CD4-positive, alpha-beta T cell treated with Interleukin-17A for 1 hour (primary cell): ENCODE measurements at regions not wholly inside any gene's neighbourhood (a gene's known extent, or its start where the extent isn't known, plus 50 kb on each side); places are given as distances from the start of the nearest gene placed in this dataset.
"Not testable (repeated sequence)": the region's sequence is repeated elsewhere in the genome, so short reads cannot be mapped to it uniquely, and the experiment has no call there.

Source experiments
- DNase-seq: peaks from one replicate; pipeline ENCODE4 v3.0.0-alpha.2; 2020

DNA sequence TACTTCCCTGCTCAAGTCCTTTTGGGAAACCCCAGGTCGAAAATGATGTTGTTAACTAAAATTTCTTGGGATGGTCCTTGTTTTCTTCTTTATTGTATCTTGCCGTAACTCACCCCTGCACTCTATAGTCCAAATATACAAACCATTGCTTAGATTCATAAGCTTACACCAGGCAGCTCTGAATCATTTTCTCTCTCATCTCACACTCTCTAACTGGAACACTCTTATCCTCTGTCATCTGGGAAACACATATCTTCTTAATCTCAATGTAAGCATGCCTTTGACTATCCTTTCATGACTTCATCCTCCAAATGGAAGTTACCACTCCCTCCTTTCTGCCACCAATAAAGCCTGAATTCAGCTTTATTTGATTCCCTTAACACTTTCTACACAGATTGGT is 175.8 kb upstream of the ANK3 start:
- no peak for DNase-seq

- DNase-seq, result no peak
Measured at GRCh38 chr10:60564475-60564874, 174.8 kb upstream of the ANK3 start.

DNA sequence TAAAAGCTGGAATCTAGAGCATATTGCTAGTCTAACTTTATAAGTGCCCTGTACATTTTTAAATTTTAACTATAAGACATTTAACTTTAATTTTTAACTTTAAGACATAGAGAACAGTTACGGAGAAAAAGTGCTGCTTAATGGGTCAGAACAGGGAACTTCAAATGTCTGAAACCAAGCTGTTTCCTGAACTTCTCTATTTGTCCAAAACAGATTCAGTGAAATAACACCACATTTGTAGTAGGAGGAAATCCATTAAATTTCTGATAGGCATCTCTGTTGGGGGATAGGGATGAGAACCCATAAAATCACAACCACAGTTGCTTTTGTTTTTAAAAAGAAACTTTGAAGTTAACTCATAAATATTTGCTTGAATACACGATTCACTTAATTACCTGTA is 170.8 kb upstream of the ANK3 start:
- DNase-seq, result no peak

DNA sequence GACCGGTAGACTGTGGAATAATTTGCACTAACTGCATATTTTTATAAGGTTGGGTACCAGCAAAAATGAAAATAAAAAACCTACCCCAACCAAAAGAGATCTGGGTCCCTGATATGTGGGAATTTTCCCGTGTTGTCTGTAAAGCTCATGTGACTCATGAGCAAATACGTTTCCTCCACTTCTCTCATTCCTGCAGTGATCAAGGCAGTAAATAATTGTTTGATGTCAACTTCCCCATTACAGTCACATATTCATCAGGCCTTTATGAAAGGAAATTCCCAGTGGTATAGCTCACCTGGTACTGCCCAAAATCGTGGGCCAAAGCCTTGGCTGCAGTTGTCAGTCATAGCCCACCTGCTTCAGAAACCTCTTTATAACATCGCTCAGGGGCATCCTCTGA is 166.0 kb upstream of the ANK3 start:
- no peak for DNase-seq

- DNase-seq, result peak; percentile 34
Measured at GRCh38 chr10:60549686-60550085, 160.0 kb upstream of the ANK3 start.

- no peak for DNase-seq
Measured at GRCh38 chr10:60542657-60543056, 153.0 kb upstream of the ANK3 start.

DNA sequence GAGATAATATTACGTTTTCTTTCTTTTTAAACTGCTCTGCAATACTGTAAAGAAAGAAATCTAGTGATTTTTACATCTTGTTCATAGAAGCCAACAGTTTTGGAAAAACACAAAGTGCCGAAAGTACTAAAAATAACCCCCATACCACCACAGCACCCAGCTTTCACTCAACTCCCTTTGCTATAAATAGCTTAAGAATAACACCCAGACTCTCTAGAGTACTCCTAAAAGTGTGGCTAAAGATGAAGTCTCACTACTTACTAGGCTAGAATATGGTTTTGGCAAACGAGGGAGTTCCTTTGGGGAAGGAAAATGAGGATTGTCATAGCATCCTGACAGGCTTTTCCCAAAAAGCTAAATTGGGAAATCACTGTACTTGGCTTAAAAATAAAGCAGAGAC is 151.8 kb upstream of the ANK3 start:
- no peak for DNase-seq

- DNase-seq, result no peak
Measured at GRCh38 chr10:60537697-60538096, 148.0 kb upstream of the ANK3 start.

DNA sequence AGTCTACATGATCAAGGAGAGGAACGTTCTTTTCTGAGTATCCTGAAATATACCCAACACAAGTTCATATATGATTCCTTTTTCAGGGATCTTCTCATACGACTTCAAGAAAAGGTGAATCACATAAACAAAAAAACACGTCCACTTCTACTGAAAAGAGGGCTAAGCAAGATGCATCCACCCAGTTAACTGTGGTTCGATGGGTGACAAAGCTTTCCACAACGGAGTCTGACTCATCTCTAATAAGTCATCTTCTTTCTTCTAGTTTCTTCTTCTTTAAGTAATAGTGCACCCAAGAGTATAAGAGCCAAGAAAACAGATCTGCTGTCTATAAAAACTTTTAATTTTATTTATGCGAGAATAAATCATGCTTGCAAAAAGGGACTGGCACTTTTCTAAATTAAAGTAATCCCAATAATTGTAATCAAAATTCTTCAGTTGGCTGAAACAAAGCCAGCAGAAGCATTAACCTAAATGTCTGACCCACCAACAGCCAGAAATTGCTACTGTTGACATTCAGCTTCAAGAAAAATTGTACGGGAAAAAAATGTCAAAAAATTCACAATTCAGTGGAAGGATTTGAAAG is 146.9 kb upstream of the ANK3 start:
- no peak for DNase-seq

DNA sequence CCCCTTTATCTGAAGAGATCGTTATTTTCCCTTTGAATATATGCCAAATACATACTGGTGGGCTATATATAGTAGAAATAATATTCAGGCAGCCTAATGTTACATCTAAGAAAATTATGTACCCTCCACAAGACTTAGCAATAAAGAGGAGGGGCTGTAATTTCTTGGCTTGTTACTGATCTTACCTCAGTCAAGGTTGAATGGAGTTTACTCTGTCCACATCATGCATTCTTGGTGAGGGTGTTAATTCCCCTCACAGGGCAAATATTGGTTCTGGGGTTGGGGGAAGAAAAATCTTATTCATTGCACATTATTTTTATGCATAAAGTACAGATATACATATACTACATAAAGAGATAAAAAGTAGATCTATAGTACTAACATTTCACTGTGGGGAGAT is 145.8 kb upstream of the ANK3 start:
- DNase-seq, result no peak

- no peak for DNase-seq
Measured at GRCh38 chr10:60534761-60535389, 145.2 kb upstream of the ANK3 start.

- no peak for DNase-seq
Measured at GRCh38 chr10:60532696-60533468, 143.2 kb upstream of the ANK3 start.

- DNase-seq, result no peak
Measured at GRCh38 chr10:60531006-60531405, 141.3 kb upstream of the ANK3 start.

DNA sequence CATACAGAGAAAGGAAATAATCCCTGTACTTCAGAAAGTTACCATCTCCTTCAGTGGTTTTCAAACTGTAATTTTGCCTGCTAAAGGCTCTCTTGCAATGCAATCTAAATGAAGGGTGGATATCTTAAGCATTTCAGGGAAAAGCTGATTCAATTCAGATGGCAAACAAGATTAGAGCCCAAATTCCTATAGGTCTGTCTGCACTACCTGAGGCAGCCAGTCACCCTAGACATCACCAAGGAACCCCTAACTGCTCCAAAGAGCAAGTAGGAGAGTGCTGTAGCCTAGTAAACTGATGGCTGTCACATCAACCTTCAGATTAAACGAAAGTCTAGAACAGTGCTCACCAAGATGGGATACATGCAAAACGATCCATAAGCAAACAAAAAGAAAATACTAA is 138.0 kb upstream of the ANK3 start:
- DNase-seq, result no peak

DNA sequence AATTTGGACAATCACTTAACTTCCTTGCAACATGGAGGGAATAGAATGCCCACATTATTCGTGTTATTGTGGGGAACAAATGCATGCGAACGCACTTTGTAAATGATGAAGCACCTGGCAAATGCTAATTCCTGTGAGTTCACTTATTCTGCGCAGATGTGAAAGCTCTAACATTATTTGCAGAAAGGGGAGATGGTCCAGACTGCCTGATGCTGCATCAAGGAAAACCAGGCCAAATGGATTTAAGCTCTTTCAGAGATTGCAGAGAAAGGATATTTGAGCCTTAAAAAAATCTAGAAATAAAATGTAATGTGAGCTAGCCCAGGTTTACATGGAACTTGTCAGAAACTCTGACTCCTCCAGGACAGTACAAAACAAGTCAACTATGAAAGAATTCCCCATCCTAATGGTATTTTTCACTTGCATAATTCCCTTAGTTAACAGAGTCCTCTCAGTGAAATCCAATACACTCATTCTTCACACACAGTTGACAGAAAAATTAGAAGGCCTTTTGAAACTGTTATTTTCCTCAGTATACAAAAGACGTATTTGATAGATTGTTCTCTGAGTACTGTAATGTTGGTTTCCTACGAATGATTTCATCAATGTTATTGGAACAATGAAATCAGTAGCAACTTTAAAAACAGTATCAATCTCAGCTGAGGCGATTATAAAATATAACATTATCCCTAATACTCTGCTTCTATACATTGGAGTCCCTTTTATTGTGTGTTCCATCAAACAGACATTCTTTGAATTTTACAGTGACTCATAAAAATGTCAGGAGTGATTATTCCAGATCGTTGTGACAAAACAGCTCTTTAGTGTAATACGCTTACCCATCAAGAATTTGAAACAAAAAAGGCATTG is 136.3 kb upstream of the ANK3 start:
- DNase-seq, result no peak

- no peak for DNase-seq
Measured at GRCh38 chr10:60524541-60524940, 134.9 kb upstream of the ANK3 start.

- DNase-seq, result not testable (repeated sequence)
Measured at GRCh38 chr10:60523371-60523770, 133.7 kb upstream of the ANK3 start.

- DNase-seq, result no peak
Measured at GRCh38 chr10:60522617-60523016, 132.9 kb upstream of the ANK3 start.

DNA sequence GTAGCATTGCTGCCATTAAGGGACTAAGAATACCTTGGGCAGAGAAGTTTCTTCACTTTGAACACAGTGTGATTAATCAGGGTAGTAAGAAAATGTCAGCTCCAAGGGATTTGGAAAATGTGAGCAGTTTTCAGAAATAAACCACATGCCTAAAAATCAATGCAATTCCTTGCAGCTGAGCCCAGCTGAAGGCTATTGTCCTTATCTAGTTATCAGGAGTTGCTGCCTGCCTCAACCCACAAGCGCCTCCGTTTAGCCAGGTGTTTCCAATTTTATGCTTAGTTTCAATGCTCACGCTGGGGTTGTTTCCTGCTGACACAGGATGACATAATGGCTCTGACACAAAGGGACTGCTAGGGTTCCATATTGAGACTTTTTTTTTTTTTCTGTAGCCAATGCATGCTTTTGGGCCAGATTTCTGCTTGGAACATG is 132.3 kb upstream of the ANK3 start:
- no peak for DNase-seq

- DNase-seq, result no peak
Measured at GRCh38 chr10:60518745-60519144, 129.1 kb upstream of the ANK3 start.

- no peak for DNase-seq
Measured at GRCh38 chr10:60517805-60518204, 128.1 kb upstream of the ANK3 start.

DNA sequence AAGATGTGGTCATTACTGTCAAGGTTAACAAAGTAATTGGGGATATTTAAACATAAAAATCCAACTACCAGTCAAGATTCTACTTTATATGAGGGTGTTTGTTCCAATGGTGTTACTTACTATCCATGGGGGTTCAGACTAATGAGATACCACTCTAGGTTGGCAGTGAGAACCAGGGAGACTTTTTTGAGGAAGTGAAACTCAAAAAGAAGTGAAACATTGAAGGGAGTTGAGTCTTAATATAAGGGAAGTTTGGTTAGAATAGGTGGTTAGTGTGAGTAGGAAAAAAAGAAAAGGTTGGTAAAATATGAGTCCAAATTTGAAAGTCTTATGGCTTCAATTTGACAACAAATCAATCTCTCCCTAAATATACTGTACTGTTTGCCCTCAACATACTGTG is 123.6 kb upstream of the ANK3 start:
- DNase-seq, result no peak

GRCh38 chr10:60511477-60512229 is 122.0 kb upstream of the ANK3 start:
- DNase-seq, result no peak
